Endothelial cell of umbilical vein (primary cell): ENCODE measurements at regions not wholly inside any gene's neighbourhood (a gene's known extent, or its start where the extent isn't known, plus 50 kb on each side); places are given as distances from the start of the nearest gene placed in this dataset.

ENCODE experiments used
- BruUV-seq: library from RNA; stranded (reverse); fragments of 400-500 nt; replicated peaks from 2 replicates; lab custom pipeline; 2021; lab: Mats Ljungman, UMichigan
- CTCF ChIA-PET: fragments of 300-600, 350-600 bp; sonication (Branson Sonifier 250); formaldehyde crosslinking; loops from one replicate; lab custom pipeline; 2021; ENCODE audit warnings: antibody characterized with exemption, inconsistent platforms; lab: Charles Lee
- POLR2A ChIA-PET: fragments of 300-600, 350-600 bp; sonication (Branson Sonifier 250); formaldehyde crosslinking; loops from one replicate; lab custom pipeline; 2021; ENCODE audit warnings: antibody characterized with exemption, inconsistent platforms; lab: Charles Lee
- DNase-seq: peaks from one replicate; pipeline ENCODE4 v3.0.0-alpha.2; 2011; ENCODE audit warnings: low read depth, low spot score
- FAIRE-seq: peaks from 2 replicates; lab custom pipeline; 2011; peaks lifted over from hg19 to GRCh38; lab: Jason Lieb, UNC
- H2AFZ ChIP-seq: 2 replicates; pipeline ENCODE4 v1.6.0; 2012; ENCODE audit warnings: low read depth, low read length, control low read depth, inconsistent platforms
- H3K27ac ChIP-seq: 2 replicates; pipeline ENCODE4 v1.5.1; 2011; ENCODE audit warnings: low read depth, mild to moderate bottlenecking, control low read depth, low read length, moderate library complexity; ENCODE audit not compliant: insufficient read depth
- H3K27me3 ChIP-seq, 2 experiments: 2 replicates each; pipeline versions ENCODE4 v1.6.0 to v1.6.1; 2011; ENCODE audit warnings: low read length in 2 of 2, mixed read lengths in 1 of 2; ENCODE audit not compliant: control insufficient read depth in 2 of 2, insufficient read depth in 2 of 2
- H3K36me3 ChIP-seq, 2 experiments: 2 replicates in 1 of 2; 3 replicates in 1 of 2; pipeline ENCODE4 v1.5.1; 2011; ENCODE audit warnings: low read length in 2 of 2, mild to moderate bottlenecking in 1 of 2, moderate library complexity in 1 of 2; ENCODE audit not compliant: control insufficient read depth in 2 of 2, insufficient read depth in 2 of 2; ENCODE audit errors: extremely low read depth in 1 of 2
- H3K4me1 ChIP-seq: 3 replicates; pipeline ENCODE4 v1.5.1; 2011; ENCODE audit warnings: mild to moderate bottlenecking, low read length; ENCODE audit not compliant: control insufficient read depth, insufficient read depth; ENCODE audit errors: extremely low read depth
- H3K4me2 ChIP-seq: 2 replicates; pipeline ENCODE4 v1.6.1; 2011; ENCODE audit warnings: low read length, control low read depth, mixed read lengths; ENCODE audit not compliant: insufficient read depth
- H3K4me3 ChIP-seq, 3 experiments: fragments of 200-600 bp in 1 of 3; sonication (generic), shearing (Covaris generic) in 1 of 3; replicated peaks in 1 of 3; 2 replicates each; pipeline ENCODE4 v1.5.1; 2011 to 2016; ENCODE audit warnings: control low read depth in 3 of 3, low read length in 3 of 3, mild to moderate bottlenecking in 2 of 3, inconsistent platforms in 1 of 3, low read depth in 1 of 3, moderate library complexity in 1 of 3; ENCODE audit not compliant: insufficient read depth in 1 of 3
- H3K79me2 ChIP-seq: 2 replicates; pipeline ENCODE4 v1.6.0; 2012; ENCODE audit warnings: low read length, inconsistent platforms; ENCODE audit not compliant: control insufficient read depth, insufficient read depth
- H3K9ac ChIP-seq: replicated peaks from 2 replicates; pipeline ENCODE3; 2011; ENCODE audit warnings: low read length, control low read depth; ENCODE audit not compliant: insufficient read depth; ENCODE audit errors: extremely low read depth
- H3K9me1 ChIP-seq: replicated peaks from 3 replicates; pipeline ENCODE4 v1.6.0; 2011; ENCODE audit warnings: mild to moderate bottlenecking, low read length; ENCODE audit not compliant: control insufficient read depth, insufficient read depth; ENCODE audit errors: extremely low read depth
- H3K9me3 ChIP-seq: replicated peaks from 2 replicates; pipeline ENCODE4 v1.5.1; 2012; ENCODE audit warnings: low read length, inconsistent platforms; ENCODE audit not compliant: control insufficient read depth, insufficient read depth
- H4K20me1 ChIP-seq: replicated peaks from 2 replicates; pipeline ENCODE3; 2011; ENCODE audit warnings: mild to moderate bottlenecking, low read length; ENCODE audit not compliant: control insufficient read depth, insufficient read depth; ENCODE audit errors: extremely low read depth
- CTCF ChIP-seq, 2 donors: IDR thresholded peaks; 1 replicate in 1 of 2; 2 replicates in 1 of 2; pipeline ENCODE4 v1.5.1; 2011; ENCODE audit warnings: low read length in 2 of 2, mild to moderate bottlenecking in 2 of 2, moderate library complexity in 2 of 2, control low read depth in 1 of 2, inconsistent platforms in 1 of 2, low read depth in 1 of 2; ENCODE audit not compliant: insufficient read depth in 1 of 2; ENCODE audit errors: extremely low read depth in 1 of 2
- EZH2 ChIP-seq: IDR thresholded peaks from 2 replicates; pipeline ENCODE4 v1.6.1; 2012; ENCODE audit warnings: borderline replicate concordance, low read depth, mild to moderate bottlenecking, moderate library complexity, low read length, inconsistent platforms; ENCODE audit not compliant: severe bottlenecking
- FOS ChIP-seq: IDR thresholded peaks from 2 replicates; pipeline ENCODE4 v1.6.1; 2011; ENCODE audit warnings: mild to moderate bottlenecking, low read length, moderate library complexity, borderline replicate concordance; ENCODE audit not compliant: insufficient read depth
- GATA2 ChIP-seq: IDR thresholded peaks from 2 replicates; pipeline ENCODE4 v1.7.0; 2011; ENCODE audit warnings: low read depth, mild to moderate bottlenecking, moderate library complexity, mixed read lengths, low read length; ENCODE audit not compliant: insufficient read length, insufficient read depth
- JUN ChIP-seq: IDR thresholded peaks from 2 replicates; pipeline ENCODE4 v1.6.1; 2011; ENCODE audit warnings: borderline replicate concordance, low read depth; ENCODE audit not compliant: insufficient read length, insufficient read depth
- MYC ChIP-seq: IDR thresholded peaks from one replicate; pipeline ENCODE4 v1.6.1; 2011; ENCODE audit warnings: mild to moderate bottlenecking, low read depth, low read length
- POLR2A ChIP-seq: IDR thresholded peaks from 2 replicates; pipeline ENCODE4 v1.6.1; 2012; ENCODE audit warnings: low read depth, mild to moderate bottlenecking, control low read depth, low read length
- POLR2AphosphoS5 ChIP-seq: IDR thresholded peaks from 2 replicates; pipeline ENCODE4 v1.6.1; 2012; ENCODE audit warnings: low read depth, mild to moderate bottlenecking, control low read depth, low read length, moderate library complexity; ENCODE audit not compliant: insufficient read depth
- dilution Hi-C: fragments of 300-500 bp; cut with MboI; formaldehyde crosslinking; loops from one replicate; pipeline ENCODE4 v1.15.0; 2019; ENCODE audit warnings: low sequenced_read_pairs; ENCODE audit not compliant: extremely low pct_ligation_motif_present
- intact Hi-C: fragments of 100-400 bp; cut with micrococcal nuclease; formaldehyde crosslinking; loops from one replicate; pipeline ENCODE4 v1.10.0; 2022

- H3K9me1 ChIP-seq, result no peaks in the 10 kb centered on the region
- H3K4me2 ChIP-seq, result no peak overlapping the region
- dilution Hi-C loops, result no loop called here
- H3K9ac ChIP-seq, result no peak overlapping the region
- DNase-seq, result no peak
- BruUV-seq, result no TSS peak
- no peaks in the 10 kb centered on the region for H3K9me3 ChIP-seq
- H4K20me1 ChIP-seq, result no peaks in the 10 kb centered on the region
- H3K4me3 ChIP-seq, result no peak overlapping the region
- H3K27me3 ChIP-seq, result no peaks in the 10 kb centered on the region
- H3K4me1 ChIP-seq, result no peaks in the 10 kb centered on the region
- no peak overlapping the region for H2AFZ ChIP-seq
- ChIA-PET CTCF (no interaction called here), POLR2A (no interaction called here)
- no peak for FAIRE-seq
- TF ChIP-seq POLR2A, result no peak
- TF ChIP-seq JUN, result no peak
- no peak for TF ChIP-seq CTCF (IDR thresholded peaks at IDR 0.05; ENCODE audit: extremely low read depth in 1 of 2, insufficient read depth in 1 of 2, low read depth in 1 of 2, low read length in 2 of 2)
- TF ChIP-seq MYC, result no peak
- TF ChIP-seq FOS, result no peak
- TF ChIP-seq GATA2, result no peak
- TF ChIP-seq EZH2, result no peak
- TF ChIP-seq POLR2AphosphoS5, result no peak
- no peak overlapping the region for H3K27ac ChIP-seq
- no peaks in the 10 kb centered on the region for H3K79me2 ChIP-seq
- no peaks in the 10 kb centered on the region for H3K36me3 ChIP-seq
- intact Hi-C loops, result no loop called here
These were observed 381.4 kb downstream of the TMEM161B start for GRCh38 chr5:87887247-87887646.
